ENCODE measurements at regions not wholly inside any gene's neighbourhood (a gene's known extent, or its start where the extent isn't known, plus 50 kb on each side); places are given as distances from the start of the nearest gene placed in this dataset.

DNA sequence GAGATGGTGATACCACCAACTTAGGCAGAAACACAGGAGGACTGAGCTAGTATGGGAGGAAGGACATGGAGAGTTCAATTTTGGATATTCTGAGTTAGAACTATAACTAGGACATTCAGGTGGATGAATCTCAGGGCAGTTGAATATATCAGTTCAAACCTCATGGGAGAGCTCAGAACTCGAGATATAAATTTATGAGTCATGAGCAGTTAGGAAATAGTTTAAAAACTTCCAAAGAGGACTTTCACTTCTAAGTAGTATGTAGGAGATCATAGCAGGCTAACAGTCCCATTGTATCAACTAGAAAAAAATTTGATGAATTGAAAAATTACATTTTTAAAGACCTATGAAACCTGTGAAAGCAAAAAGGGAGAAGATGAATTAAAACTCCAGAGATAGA, 436.2 kb upstream of the LARGE1 start:
- no peak overlapping the region for H3K27ac ChIP-seq (ENCODE audit: low read depth in 1 of 3, low read length in 2 of 3)
- no peaks in the 10 kb centered on the region for H3K9me3 ChIP-seq (ENCODE audit: control insufficient read depth in 2 of 2, insufficient read depth in 1 of 2, low read depth in 1 of 2, low read length in 1 of 2)
- H3K36me3 ChIP-seq (ENCODE audit: control insufficient read depth in 3 of 3, insufficient read depth in 2 of 3, low read depth in 1 of 3, low read length in 3 of 3): no peaks in the 10 kb centered on the region
- H3K4me3 ChIP-seq (ENCODE audit: low read depth in 1 of 3, low read length in 3 of 3): no peak overlapping the region
- no peaks in the 10 kb centered on the region for H3K4me1 ChIP-seq (ENCODE audit: control insufficient read depth in 3 of 3, insufficient read depth in 2 of 3, low read depth in 1 of 3, low read length in 2 of 3)
- H3K27me3 ChIP-seq (ENCODE audit: control insufficient read depth in 3 of 3, insufficient read depth in 3 of 3, low read length in 3 of 3): no peaks in the 10 kb centered on the region
- FAIRE-seq (no peak), DNase-seq (no peak)
- 8 to 38% (median 14%) methylated on average over 1 of the region's 1 CpG for WGBS, 3 donors

DNA sequence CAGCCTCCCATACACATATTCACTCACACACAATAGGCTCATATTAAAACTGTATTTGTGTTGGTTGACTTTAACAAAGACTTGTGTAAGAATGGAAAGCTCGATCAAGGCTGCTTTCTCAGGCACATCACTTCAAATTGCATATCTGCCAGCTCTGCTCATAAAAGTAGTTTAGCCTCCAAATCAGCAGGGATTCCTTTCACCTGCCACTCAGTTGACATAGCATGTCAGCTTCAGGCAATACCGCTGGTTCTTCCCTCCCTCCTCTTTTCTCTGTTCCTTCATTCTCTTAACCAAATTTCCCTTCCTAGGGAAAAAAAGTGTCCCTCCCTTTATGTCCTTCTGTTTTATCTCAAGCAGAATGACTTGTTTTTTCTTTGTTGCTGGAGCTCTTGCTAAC, 450.4 kb upstream of the LARGE1 start:
- H3K4me1 ChIP-seq (ENCODE audit: control insufficient read depth in 3 of 3, insufficient read depth in 2 of 3, low read depth in 1 of 3, low read length in 2 of 3): no peaks in the 10 kb centered on the region
- DNase-seq (no peak), FAIRE-seq (no peak)
- no peaks in the 10 kb centered on the region for H3K9me3 ChIP-seq (ENCODE audit: control insufficient read depth in 2 of 2, insufficient read depth in 1 of 2, low read depth in 1 of 2, low read length in 1 of 2)
- H3K4me3 ChIP-seq (ENCODE audit: low read depth in 1 of 3, low read length in 3 of 3): no peak overlapping the region
- H3K36me3 ChIP-seq (ENCODE audit: control insufficient read depth in 3 of 3, insufficient read depth in 2 of 3, low read depth in 1 of 3, low read length in 3 of 3): no peaks in the 10 kb centered on the region
- no peak overlapping the region for H3K27ac ChIP-seq (ENCODE audit: low read depth in 1 of 3, low read length in 2 of 3)
- WGBS, 3 donors: 63 to 78% (median 72%) methylated on average over 2 of the region's 2 CpGs
- H3K27me3 ChIP-seq (ENCODE audit: control insufficient read depth in 3 of 3, insufficient read depth in 3 of 3, low read length in 3 of 3): peaks cover 0 to 2% (median 0%) of the 10 kb centered on the region in 3 donors

DNA sequence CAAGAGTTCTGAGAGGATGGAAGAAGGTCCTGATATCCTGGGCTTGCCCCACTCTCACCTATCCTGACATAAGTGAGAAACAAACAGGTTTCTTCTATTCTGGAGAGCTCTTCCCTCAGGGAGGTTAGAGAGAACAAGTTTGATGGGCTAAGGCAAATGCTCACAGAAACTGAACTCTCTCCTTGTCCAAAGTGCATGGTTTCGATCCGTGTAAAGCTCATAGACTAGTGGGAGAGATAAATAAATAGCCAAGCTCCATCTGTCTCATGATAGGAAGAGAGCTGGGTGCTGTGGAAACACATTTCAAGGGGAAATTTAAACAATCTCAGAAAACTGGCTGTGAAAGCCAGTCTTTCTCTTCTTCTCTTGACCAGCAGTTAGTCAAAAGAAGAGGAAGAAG, 459.5 kb upstream of the LARGE1 start:
- Histone ChIP-seq H3K36me3 (ENCODE audit: control insufficient read depth in 3 of 3, insufficient read depth in 2 of 3, low read depth in 1 of 3, low read length in 3 of 3) (no peaks in the 10 kb centered on the region), H3K4me1 (ENCODE audit: control insufficient read depth in 3 of 3, insufficient read depth in 2 of 3, low read depth in 1 of 3, low read length in 2 of 3) (no peaks in the 10 kb centered on the region), H3K27ac (ENCODE audit: low read depth in 1 of 3, low read length in 2 of 3) (no peak overlapping the region), H3K9me3 (ENCODE audit: control insufficient read depth in 2 of 2, insufficient read depth in 1 of 2, low read depth in 1 of 2, low read length in 1 of 2) (no peaks in the 10 kb centered on the region), H3K4me3 (ENCODE audit: low read depth in 1 of 3, low read length in 3 of 3) (no peak overlapping the region), H3K27me3 (ENCODE audit: control insufficient read depth in 3 of 3, insufficient read depth in 3 of 3, low read length in 3 of 3) (no peaks in the 10 kb centered on the region)
- DNase-seq (no peak), FAIRE-seq (no peak)
- WGBS, 3 donors: 15 to 60% (median 45%) methylated on average over 2 of the region's 2 CpGs

DNA sequence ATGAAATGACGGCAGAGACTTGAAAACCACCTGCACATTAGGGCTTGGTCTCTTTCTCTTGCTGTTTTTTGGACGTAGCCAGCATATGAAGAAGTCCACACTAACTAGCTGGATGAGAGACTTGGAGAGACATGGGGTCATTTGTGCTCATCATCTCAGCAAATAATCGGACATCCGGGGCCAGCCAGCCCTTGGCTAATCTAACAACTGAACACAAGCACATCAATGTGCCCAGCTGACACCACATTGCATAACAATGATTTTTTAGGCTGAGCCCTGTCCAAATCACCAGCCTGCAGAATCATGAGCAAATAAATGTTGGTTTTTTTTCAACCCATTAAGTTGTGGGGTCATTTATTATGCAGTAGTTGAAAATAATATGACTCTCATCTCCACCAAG, 460.3 kb upstream of the LARGE1 start:
- 79 to 89% (median 83%) methylated on average over 4 of the region's 4 CpGs for WGBS, 3 donors
- no peak for FAIRE-seq
- no peak overlapping the region for H3K27ac ChIP-seq (ENCODE audit: low read depth in 1 of 3, low read length in 2 of 3)

DNA sequence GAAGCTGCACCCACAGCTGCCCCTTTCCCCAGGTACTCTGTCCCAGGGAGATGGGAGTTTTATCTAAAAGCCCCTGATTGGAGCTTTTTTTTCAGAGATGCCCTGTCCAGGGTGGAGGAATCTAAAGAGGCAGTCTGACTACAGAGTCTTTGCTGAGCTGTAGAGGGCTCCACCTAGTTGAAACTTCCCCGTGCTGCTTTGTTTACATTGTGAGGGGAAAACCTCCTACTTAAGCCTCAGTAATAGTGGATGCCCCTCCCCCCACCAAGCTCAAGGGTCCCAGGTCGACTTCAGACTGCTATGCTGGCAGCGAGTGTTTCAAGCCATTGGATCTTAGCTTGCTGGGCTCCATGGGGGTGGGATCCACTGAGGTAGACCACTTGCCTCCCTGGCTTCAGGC, 470.1 kb upstream of the LARGE1 start:
- H3K9me3 ChIP-seq (ENCODE audit: control insufficient read depth in 2 of 2, insufficient read depth in 1 of 2, low read depth in 1 of 2, low read length in 1 of 2): no peaks in the 10 kb centered on the region
- DNase-seq (no peak), FAIRE-seq (no peak)
- peaks cover 0 to 2% (median 0%) of the 10 kb centered on the region in 3 donors for H3K27me3 ChIP-seq (ENCODE audit: control insufficient read depth in 3 of 3, insufficient read depth in 3 of 3, low read length in 3 of 3)
- no peak overlapping the region for H3K27ac ChIP-seq (ENCODE audit: low read depth in 1 of 3, low read length in 2 of 3)
- H3K4me3 ChIP-seq (ENCODE audit: low read depth in 1 of 3, low read length in 3 of 3): no peak overlapping the region
- WGBS, 3 donors: 43 to 56% (median 46%) methylated on average over 3 of the region's 3 CpGs
- no peaks in the 10 kb centered on the region for H3K4me1 ChIP-seq (ENCODE audit: control insufficient read depth in 3 of 3, insufficient read depth in 2 of 3, low read depth in 1 of 3, low read length in 2 of 3)
- H3K36me3 ChIP-seq (ENCODE audit: control insufficient read depth in 3 of 3, insufficient read depth in 2 of 3, low read depth in 1 of 3, low read length in 3 of 3): no peaks in the 10 kb centered on the region

More for the DNA sequence above, 460.3 kb upstream of the LARGE1 start:
- Histone ChIP-seq H3K36me3 (ENCODE audit: control insufficient read depth in 3 of 3, insufficient read depth in 2 of 3, low read depth in 1 of 3, low read length in 3 of 3) (no peaks in the 10 kb centered on the region), H3K27me3 (ENCODE audit: control insufficient read depth in 3 of 3, insufficient read depth in 3 of 3, low read length in 3 of 3) (no peaks in the 10 kb centered on the region), H3K4me1 (ENCODE audit: control insufficient read depth in 3 of 3, insufficient read depth in 2 of 3, low read depth in 1 of 3, low read length in 2 of 3) (no peaks in the 10 kb centered on the region), H3K9me3 (ENCODE audit: control insufficient read depth in 2 of 2, insufficient read depth in 1 of 2, low read depth in 1 of 2, low read length in 1 of 2) (no peaks in the 10 kb centered on the region), H3K4me3 (ENCODE audit: low read depth in 1 of 3, low read length in 3 of 3) (no peak overlapping the region)
- no peak for DNase-seq

DNA sequence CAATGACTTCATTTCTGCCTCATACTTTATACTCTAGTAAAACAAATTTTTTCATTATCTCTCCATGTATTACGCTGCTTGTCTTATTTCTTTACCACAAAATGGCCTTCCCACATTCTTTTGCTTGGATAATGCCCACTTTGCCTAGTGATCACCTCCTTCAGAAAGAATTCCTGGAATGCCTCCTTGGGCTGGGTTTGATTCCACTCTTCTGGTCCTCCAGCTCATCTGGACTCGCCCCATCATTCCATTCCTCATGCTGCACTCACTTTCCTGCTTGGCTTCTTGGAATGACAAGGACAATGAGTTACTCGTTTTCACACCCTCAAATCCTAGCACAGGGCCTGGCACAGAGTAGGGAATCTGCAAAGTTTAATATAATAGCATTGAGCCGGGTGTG, 475.1 kb upstream of the LARGE1 start:
- Histone ChIP-seq H3K27me3 (ENCODE audit: control insufficient read depth in 3 of 3, insufficient read depth in 3 of 3, low read length in 3 of 3) (peaks cover 0 to 2% (median 0%) of the 10 kb centered on the region in 3 donors), H3K36me3 (ENCODE audit: control insufficient read depth in 3 of 3, insufficient read depth in 2 of 3, low read depth in 1 of 3, low read length in 3 of 3) (no peaks in the 10 kb centered on the region), H3K4me1 (ENCODE audit: control insufficient read depth in 3 of 3, insufficient read depth in 2 of 3, low read depth in 1 of 3, low read length in 2 of 3) (no peaks in the 10 kb centered on the region), H3K4me3 (ENCODE audit: low read depth in 1 of 3, low read length in 3 of 3) (no peak overlapping the region), H3K9me3 (ENCODE audit: control insufficient read depth in 2 of 2, insufficient read depth in 1 of 2, low read depth in 1 of 2, low read length in 1 of 2) (no peaks in the 10 kb centered on the region), H3K27ac (ENCODE audit: low read depth in 1 of 3, low read length in 2 of 3) (no peak overlapping the region)
- 58 to 73% (median 68%) methylated on average over 4 of the region's 4 CpGs for WGBS, 3 donors
- no peak for FAIRE-seq
- no peak for DNase-seq

DNA sequence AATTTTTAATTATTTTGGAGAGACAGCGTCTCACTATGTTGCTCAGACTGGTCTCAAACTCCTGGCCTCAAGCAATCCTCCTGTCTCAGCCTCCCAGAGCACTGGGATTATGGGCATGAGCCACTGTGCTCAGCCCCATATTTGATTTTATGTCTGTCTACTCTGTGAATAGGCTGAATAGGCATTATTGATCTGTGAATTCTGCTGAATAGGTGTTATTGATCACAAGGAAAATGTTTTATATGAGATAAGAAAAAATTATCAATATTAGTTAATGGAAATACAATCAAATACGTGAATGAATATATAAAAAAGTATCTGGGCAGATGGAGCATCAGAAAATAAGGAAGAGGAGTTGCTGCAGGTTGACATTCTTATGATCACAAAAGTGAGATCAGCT, 483.4 kb upstream of the LARGE1 start:
- Histone ChIP-seq H3K27ac (ENCODE audit: low read depth in 1 of 3, low read length in 2 of 3) (no peak overlapping the region), H3K4me3 (ENCODE audit: low read depth in 1 of 3, low read length in 3 of 3) (no peak overlapping the region), H3K4me1 (ENCODE audit: control insufficient read depth in 3 of 3, insufficient read depth in 2 of 3, low read depth in 1 of 3, low read length in 2 of 3) (no peaks in the 10 kb centered on the region), H3K27me3 (ENCODE audit: control insufficient read depth in 3 of 3, insufficient read depth in 3 of 3, low read length in 3 of 3) (no peaks in the 10 kb centered on the region), H3K9me3 (ENCODE audit: control insufficient read depth in 2 of 2, insufficient read depth in 1 of 2, low read depth in 1 of 2, low read length in 1 of 2) (no peaks in the 10 kb centered on the region), H3K36me3 (ENCODE audit: control insufficient read depth in 3 of 3, insufficient read depth in 2 of 3, low read depth in 1 of 3, low read length in 3 of 3) (no peaks in the 10 kb centered on the region)
- 63 to 75% (median 64%) methylated on average over 2 of the region's 2 CpGs for WGBS, 3 donors
- DNase-seq: no peak
- no peak for FAIRE-seq

DNA sequence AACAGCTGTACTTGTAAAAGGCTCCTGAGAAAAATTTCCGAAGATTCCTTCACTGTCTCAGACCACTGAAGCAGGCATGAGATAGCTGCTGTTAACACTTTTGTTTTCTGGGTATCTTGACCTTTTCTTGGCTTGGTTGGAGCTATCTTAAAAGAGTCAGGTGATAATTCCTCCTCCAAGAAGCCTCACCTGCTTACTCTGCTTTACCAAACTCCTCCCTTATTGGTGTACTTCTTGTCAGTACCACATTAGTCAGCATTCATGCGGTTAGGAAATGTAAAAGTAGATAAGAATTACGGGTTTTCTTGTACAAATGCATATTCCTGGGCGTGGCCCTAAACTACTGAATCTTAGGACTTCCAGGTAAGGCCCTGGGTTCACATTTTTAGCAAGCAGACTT, 489.8 kb upstream of the LARGE1 start:
- Histone ChIP-seq H3K27ac (ENCODE audit: low read depth in 1 of 3, low read length in 2 of 3) (no peak overlapping the region), H3K36me3 (ENCODE audit: control insufficient read depth in 3 of 3, insufficient read depth in 2 of 3, low read depth in 1 of 3, low read length in 3 of 3) (no peaks in the 10 kb centered on the region), H3K4me3 (ENCODE audit: low read depth in 1 of 3, low read length in 3 of 3) (no peak overlapping the region), H3K9me3 (ENCODE audit: control insufficient read depth in 2 of 2, insufficient read depth in 1 of 2, low read depth in 1 of 2, low read length in 1 of 2) (no peaks in the 10 kb centered on the region), H3K4me1 (ENCODE audit: control insufficient read depth in 3 of 3, insufficient read depth in 2 of 3, low read depth in 1 of 3, low read length in 2 of 3) (no peaks in the 10 kb centered on the region), H3K27me3 (ENCODE audit: control insufficient read depth in 3 of 3, insufficient read depth in 3 of 3, low read length in 3 of 3) (no peaks in the 10 kb centered on the region)
- FAIRE-seq (no peak), DNase-seq (no peak)
- WGBS, 3 donors: 39 to 49% (median 40%) methylated on average over 4 of the region's 4 CpGs
